ENCODE measurements at regions not wholly inside any gene's neighbourhood (a gene's known extent, or its start where the extent isn't known, plus 50 kb on each side); places are given as distances from the start of the nearest gene placed in this dataset.

DNA sequence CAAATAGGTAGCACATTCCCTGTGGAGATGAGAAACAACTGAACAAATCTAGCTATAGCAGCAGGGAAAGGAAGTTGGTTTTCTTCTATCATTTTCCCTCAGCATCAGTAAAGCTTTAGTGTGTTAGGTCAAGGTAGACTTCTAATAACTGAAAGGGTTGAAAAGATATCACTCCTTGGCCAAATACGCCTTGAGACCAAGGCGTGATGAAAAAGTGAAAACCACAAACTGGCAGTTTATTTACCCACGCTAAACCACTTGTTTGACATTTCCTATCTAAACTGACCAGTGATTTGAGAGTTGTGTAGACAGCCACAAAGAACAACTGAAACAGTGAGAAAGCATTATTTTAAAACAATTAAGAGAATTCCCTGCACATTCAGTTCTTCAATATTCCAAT is 99.6 kb upstream of the SOX5 start:
- TF ChIP-seq CTCF (IDR thresholded peaks at IDR 0.05; ENCODE audit: insufficient read depth, low read length) (no peak), POLR2AphosphoS5 (IDR thresholded peaks at IDR 0.05; ENCODE audit: low read depth) (no peak), GABPA (IDR thresholded peaks at IDR 0.05; ENCODE audit: low read depth) (no peak)
